HUES64 (cell line): ENCODE measurements at regions not wholly inside any gene's neighbourhood (a gene's known extent, or its start where the extent isn't known, plus 50 kb on each side); places are given as distances from the start of the nearest gene placed in this dataset.

ENCODE experiments used
- H3K27ac ChIP-seq: 2 replicates; pipeline ENCODE4 v1.7.0; 2013; ENCODE audit warnings: low read depth, low read length, inconsistent platforms
- H3K27me3 ChIP-seq: 2 replicates; pipeline ENCODE4 v1.6.1; 2013; ENCODE audit warnings: mild to moderate bottlenecking, low read length; ENCODE audit not compliant: insufficient read depth
- H3K36me3 ChIP-seq: 2 replicates; pipeline ENCODE4 v1.6.1; 2013; ENCODE audit warnings: mild to moderate bottlenecking, low read length; ENCODE audit not compliant: insufficient read depth
- H3K4me1 ChIP-seq: 2 replicates; pipeline ENCODE4 v1.6.1; 2013; ENCODE audit warnings: mild to moderate bottlenecking, low read length, moderate library complexity; ENCODE audit not compliant: insufficient read depth
- H3K4me3 ChIP-seq: 2 replicates; pipeline ENCODE4 v1.5.1; 2013; ENCODE audit warnings: mild to moderate bottlenecking, low read length, moderate library complexity
- H3K9ac ChIP-seq: 2 replicates; pipeline ENCODE4 v1.6.1; 2013; ENCODE audit warnings: mild to moderate bottlenecking, low read depth, low read length
- H3K9me3 ChIP-seq: 2 replicates; pipeline ENCODE4 v1.6.1; 2013; ENCODE audit warnings: low read depth, low read length; ENCODE audit not compliant: insufficient read depth
- WGBS: fragments of 150-250, 120-280 bp; methylation state at CpG from one replicate; pipeline ENCODE4 v1.1.7; 2013; ENCODE audit warnings: missing lambda C conversion rate; 5-methylcytosine and 5-hydroxymethylcytosine counted together

DNA sequence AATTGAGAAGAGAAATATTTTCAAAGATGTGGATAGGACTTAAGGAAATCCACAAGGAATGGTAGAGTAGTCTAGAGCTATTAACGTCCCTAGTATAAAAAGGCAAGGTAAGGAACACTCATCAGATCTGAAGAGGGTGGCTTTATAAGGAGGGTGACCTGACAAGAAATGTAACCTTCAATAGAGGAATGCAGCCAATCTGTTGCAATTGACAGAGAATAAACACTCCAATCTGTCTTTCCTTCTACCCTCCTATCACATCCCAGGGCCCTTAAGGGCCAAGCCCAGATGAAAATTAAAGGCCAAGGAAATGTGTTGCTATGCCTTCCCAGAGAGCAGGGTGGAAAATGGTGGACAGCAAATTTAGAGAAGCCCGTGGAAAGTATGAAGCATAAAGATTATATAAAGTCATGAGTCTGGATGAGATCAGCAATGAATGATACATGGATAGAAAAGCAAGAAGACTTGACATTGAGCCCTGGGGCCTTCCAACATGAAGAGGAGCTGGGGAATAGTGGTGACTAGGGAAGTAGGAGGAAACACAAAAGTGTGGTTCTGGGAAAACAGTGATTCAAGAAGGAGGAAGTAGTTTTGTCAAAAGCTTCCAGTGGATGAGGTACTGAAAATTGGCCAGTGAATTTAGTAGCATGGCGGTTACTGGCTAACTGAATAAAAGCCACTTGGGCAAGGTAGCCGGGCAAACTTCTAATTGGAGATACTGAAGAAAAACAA is 270.6 kb upstream of the TANK start:
- 94% methylated on average over 4 of the region's 4 CpGs for WGBS
- H3K4me1 ChIP-seq: no peaks in the 10 kb centered on the region

DNA sequence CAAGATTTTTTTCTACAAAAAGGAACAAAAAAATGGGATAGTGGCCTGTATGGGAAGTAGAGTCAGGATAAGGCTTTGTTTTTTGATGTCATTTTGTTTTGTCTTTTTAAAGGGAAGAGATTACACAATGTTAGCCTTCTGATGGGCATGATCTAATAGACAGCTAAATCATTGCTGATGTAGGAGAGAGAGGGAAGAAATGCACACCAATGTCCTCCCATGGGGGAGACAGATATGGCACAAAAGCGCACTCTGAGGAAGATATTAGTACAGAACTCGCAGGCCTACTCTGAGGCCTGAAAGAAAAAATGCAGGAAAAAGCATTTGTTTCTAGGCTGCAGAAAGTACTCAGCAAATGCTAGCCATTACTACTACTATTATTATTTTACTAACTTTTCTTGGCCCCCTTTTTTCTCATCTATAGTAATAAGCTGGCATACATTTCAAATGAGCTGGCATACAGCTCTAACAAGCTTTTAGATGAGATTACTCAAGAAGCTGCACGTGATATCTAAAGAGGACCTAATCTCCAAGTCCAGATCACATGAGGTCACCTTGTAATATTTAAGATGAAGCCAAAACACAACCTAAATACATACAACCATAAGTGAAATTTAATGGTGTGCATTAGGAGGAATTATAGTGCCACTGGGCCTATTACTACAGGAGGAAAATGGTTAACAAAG is 269.4 kb upstream of the TANK start:
- Histone ChIP-seq H3K4me3 (no peak overlapping the region), H3K4me1 (no peaks in the 10 kb centered on the region), H3K36me3 (no peaks in the 10 kb centered on the region), H3K9me3 (no peaks in the 10 kb centered on the region), H3K27ac (no peak overlapping the region), H3K27me3 (no peaks in the 10 kb centered on the region), H3K9ac (no peak overlapping the region)
- WGBS: 83% methylated on average over 3 of the region's 3 CpGs

More for the DNA sequence above, 270.6 kb upstream of the TANK start:
- no peaks in the 10 kb centered on the region for H3K36me3 ChIP-seq
- H3K9ac ChIP-seq: no peak overlapping the region
- no peaks in the 10 kb centered on the region for H3K9me3 ChIP-seq
- no peak overlapping the region for H3K4me3 ChIP-seq
- no peaks in the 10 kb centered on the region for H3K27me3 ChIP-seq
- H3K27ac ChIP-seq: no peak overlapping the region

DNA sequence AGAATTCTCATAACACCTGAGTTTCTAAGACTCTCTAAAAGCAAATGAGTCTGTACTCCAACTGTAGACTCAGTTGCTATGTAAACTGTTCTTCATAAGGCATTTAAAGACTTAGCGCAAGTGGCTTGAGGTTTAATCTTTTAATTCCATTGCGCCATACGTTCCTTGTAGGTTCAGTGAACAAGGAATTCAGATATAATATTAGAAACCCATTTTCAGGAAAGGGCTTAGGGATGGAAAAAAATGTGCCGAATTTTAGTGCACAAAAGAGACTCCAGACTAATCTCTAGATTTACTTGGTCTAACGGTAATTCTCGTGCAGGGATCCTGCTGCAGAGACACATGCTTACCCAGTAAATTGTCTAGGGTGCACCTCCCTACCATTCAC is 268.9 kb upstream of the TANK start:
- Histone ChIP-seq H3K27ac (no peak overlapping the region), H3K9me3 (peaks cover 3% of the 10 kb centered on the region; the same call in 1 of the 2 replicates), H3K27me3 (no peaks in the 10 kb centered on the region), H3K9ac (no peak overlapping the region), H3K4me1 (no peaks in the 10 kb centered on the region), H3K36me3 (no peaks in the 10 kb centered on the region), H3K4me3 (no peak overlapping the region)
- 95% methylated on average over 6 of the region's 6 CpGs for WGBS

DNA sequence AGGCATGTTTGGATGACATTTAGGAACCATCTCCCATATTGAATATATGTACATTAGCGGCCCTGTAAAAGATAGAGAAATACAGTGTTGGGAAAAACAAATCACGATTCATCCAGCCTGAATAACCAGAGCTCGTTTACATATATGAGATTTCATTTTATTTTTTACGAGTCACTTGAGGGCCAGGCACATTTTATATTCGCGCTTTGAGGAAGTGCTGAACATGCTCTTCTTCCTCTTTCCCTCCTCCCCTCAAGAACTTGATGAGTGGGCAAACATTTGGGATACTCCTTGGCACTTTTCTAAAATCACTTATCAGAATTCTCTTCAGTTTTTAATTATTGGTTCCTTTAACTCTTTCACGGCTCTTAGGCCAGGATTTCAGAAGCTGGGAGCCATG is 268.0 kb upstream of the TANK start:
- no peaks in the 10 kb centered on the region for H3K36me3 ChIP-seq
- over 99% methylated on average over 7 of the region's 7 CpGs for WGBS
- peaks cover 3% of the 10 kb centered on the region; the same call in 1 of the 2 replicates for H3K9me3 ChIP-seq
- H3K27ac ChIP-seq: no peak overlapping the region
- H3K4me3 ChIP-seq: no peak overlapping the region
- H3K4me1 ChIP-seq: no peaks in the 10 kb centered on the region
- H3K27me3 ChIP-seq: no peaks in the 10 kb centered on the region
- H3K9ac ChIP-seq: no peak overlapping the region

DNA sequence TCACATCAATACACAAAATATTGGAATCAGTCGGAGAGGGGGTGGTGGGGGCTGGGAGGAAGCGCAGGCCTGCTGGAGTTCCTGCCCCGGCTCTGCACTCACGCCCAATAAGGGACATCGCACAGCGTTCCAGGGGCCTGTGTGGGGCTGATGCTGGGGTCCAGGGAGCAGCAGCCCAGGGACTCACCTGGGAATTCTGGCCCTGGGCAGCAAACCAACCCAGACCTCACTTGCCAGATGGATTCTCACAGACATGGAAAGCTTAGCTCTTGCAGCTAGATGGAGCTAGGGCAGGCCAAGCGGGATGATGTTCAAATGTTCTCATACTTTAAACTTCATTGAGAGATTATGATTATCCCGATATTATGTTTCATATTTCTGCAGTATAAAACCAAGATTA is 266.6 kb upstream of the TANK start:
- WGBS: 97% methylated on average over 8 of the region's 8 CpGs
- Histone ChIP-seq H3K36me3 (no peaks in the 10 kb centered on the region), H3K4me3 (no peak overlapping the region), H3K27me3 (no peaks in the 10 kb centered on the region), H3K27ac (no peak overlapping the region), H3K9ac (no peak overlapping the region), H3K4me1 (no peaks in the 10 kb centered on the region), H3K9me3 (peaks cover 3% of the 10 kb centered on the region; the same call in 1 of the 2 replicates)

DNA sequence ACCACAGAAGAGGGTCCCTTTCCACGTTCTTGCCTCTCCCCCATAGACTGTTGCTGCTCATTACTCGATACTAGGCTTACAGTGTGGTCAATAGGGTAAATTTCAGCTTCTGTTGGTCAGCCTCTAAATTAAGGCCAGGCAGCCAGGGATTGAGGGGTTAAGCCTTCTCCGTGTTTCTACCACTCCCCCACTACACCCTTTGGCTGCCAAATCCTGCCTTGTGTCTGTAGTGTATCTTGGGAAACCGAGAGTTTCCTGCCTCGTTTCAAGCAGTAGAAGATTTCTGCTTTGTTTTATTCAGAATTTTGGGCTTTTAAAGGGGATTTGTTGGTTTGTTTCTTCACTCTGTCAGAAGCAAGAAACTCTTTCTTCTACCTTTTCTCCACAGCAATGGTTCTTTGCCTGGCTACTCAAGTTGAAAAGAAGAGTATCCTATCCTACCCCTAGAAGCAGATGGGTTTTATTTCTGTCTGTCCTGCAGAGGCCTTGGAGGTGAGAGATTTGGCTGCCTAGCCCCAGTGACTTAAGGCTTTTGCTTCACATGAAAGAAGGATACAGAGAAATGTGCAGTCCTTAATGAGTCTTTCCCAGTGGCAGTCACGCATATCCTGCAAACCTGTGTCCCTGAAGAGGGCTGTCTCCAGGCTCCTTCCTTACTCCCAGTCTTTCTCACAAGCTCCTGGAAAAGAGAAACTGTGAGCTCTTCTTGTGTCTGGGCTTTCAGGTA is 261.5 kb upstream of the TANK start:
- Histone ChIP-seq H3K9ac (no peak overlapping the region), H3K27me3 (no peaks in the 10 kb centered on the region), H3K4me3 (no peak overlapping the region), H3K36me3 (no peaks in the 10 kb centered on the region), H3K9me3 (peaks cover 3% of the 10 kb centered on the region; the same call in 1 of the 2 replicates), H3K27ac (no peak overlapping the region), H3K4me1 (peaks cover 6% of the 10 kb centered on the region)
- 74% methylated on average over 5 of the region's 6 CpGs for WGBS

DNA sequence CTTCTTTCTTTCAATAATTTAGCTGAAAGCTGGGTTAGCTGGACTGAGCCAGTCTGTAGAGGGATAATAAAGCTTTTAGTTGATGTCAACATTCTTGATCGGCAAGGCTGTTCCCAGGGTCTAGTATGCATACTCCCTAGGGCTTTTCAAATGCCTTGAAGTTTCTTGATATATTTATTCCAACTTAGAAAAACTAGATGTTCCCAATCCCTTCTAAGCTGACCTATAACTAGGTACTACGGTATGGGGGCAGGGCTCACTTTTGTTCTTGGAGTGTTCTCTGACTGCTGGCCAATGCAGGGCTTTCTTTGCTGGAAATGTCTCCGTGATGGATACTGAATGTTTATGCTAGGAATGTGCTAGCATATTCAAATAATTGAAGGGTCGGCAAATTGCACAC is 258.6 kb upstream of the TANK start:
- WGBS: 85% methylated on average over 2 of the region's 4 CpGs
- Histone ChIP-seq H3K9me3 (no peaks in the 10 kb centered on the region), H3K4me3 (no peak overlapping the region), H3K27me3 (no peaks in the 10 kb centered on the region), H3K36me3 (no peaks in the 10 kb centered on the region), H3K9ac (no peak overlapping the region), H3K27ac (no peak overlapping the region), H3K4me1 (peaks cover 6% of the 10 kb centered on the region)

DNA sequence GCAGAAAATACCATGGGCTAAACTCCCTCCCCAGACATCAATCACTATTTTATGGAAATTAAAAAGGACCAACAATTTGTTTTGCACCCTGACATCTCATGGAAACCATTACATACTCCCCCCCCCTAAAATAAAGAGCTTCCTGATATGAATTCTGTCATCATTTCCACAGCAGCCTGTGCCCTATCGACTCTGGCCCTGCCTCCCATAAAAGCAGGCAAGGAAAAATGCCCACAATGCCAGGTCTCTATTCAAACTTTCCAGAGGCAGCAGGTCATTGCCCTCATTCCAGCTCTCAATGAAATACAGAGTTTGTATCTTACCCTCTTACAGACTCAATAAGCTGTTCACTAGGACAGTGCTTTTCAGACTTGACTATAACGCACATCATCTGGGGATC is 254.4 kb upstream of the TANK start:
- no peak overlapping the region for H3K27ac ChIP-seq
- H3K4me3 ChIP-seq: no peak overlapping the region
- 94% methylated on average over 2 of the region's 2 CpGs for WGBS
- H3K9ac ChIP-seq: no peak overlapping the region
- no peaks in the 10 kb centered on the region for H3K9me3 ChIP-seq
- no peaks in the 10 kb centered on the region for H3K27me3 ChIP-seq
- peaks cover 6% of the 10 kb centered on the region for H3K4me1 ChIP-seq
- no peaks in the 10 kb centered on the region for H3K36me3 ChIP-seq

DNA sequence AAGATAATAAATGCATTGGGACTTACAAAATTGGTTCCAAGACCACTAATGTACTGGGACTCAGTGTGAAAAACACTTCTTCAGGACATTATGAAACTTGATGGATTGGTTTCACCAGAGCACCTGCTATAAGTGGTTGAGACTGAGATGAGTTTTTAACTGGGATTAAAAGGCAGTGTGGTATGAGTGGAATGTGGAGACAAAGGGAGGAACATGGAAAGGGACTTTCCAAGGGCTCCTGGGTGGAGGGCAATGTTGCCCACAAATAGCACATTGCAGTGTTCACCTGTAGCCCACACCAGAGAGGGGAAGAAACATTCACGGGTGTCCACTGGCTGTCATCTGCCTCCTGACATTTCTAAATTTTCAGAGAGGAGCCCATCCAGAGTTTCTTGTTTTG is 253.3 kb upstream of the TANK start:
- Histone ChIP-seq H3K36me3 (no peaks in the 10 kb centered on the region), H3K9me3 (no peaks in the 10 kb centered on the region), H3K4me3 (no peak overlapping the region), H3K4me1 (peaks cover under 1% of the 10 kb centered on the region; the same call in 1 of the 2 replicates), H3K27ac (no peak overlapping the region), H3K9ac (no peak overlapping the region), H3K27me3 (peaks cover 2% of the 10 kb centered on the region; the same call in 1 of the 2 replicates)
- WGBS: 86% methylated on average over 1 of the region's 1 CpG

DNA sequence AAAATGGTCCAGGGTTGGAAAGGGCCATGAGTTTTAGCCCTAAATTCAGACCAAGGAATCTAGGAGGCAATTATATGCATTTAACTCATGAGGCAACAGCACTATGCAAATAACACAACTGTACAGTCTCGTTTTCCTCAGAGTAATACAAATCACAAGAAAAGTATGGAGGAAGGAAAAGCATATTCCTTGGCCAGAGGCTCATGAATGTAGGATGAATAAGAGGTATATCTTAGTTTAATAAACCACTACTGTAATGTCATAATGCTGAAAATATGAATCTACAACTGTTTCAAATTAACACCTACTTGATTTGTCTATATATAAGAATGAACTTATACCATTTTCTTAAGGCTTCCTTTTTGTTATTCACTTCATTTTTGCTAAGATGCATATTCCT is 252.5 kb upstream of the TANK start:
- Histone ChIP-seq H3K9ac (no peak overlapping the region), H3K4me3 (no peak overlapping the region)
- no CpG with 5 or more reads among the region's 1 CpG for whole genome bisulfite sequencing

DNA sequence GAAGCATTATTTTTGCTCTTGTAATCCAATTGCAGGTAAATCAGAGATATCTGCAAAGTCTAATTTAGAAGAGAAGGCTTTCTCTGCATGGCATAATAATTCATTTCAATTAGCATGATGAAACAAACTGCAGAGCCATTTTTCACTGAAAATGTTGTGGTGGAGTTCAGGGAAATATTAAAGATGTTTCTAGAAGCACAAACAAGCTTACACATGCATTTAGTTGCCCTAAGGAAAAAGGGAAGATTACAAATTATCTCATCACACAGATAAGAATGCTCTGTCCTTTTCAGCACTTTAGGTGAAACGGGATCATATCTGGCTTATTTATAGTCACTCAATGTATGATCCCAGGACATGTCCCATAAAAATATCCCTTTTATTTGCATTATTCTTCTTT is 252.1 kb upstream of the TANK start:
- H3K9me3 ChIP-seq: no peaks in the 10 kb centered on the region
- H3K4me1 ChIP-seq: no peaks in the 10 kb centered on the region
- H3K27me3 ChIP-seq: peaks cover 7% of the 10 kb centered on the region; the same call in 1 of the 2 replicates
- H3K36me3 ChIP-seq: no peaks in the 10 kb centered on the region
- 88% methylated on average over 1 of the region's 1 CpG for WGBS
- H3K4me3 ChIP-seq: no peak overlapping the region
- H3K27ac ChIP-seq: no peak overlapping the region
- no peak overlapping the region for H3K9ac ChIP-seq

More for the DNA sequence above, 252.5 kb upstream of the TANK start:
- H3K27me3 ChIP-seq: peaks cover 7% of the 10 kb centered on the region; the same call in 1 of the 2 replicates
- no peaks in the 10 kb centered on the region for H3K36me3 ChIP-seq
- H3K27ac ChIP-seq: no peak overlapping the region
- no peaks in the 10 kb centered on the region for H3K9me3 ChIP-seq
- no peaks in the 10 kb centered on the region for H3K4me1 ChIP-seq
